ENCODE measurements at regions not wholly inside any gene's neighbourhood (a gene's known extent, or its start where the extent isn't known, plus 50 kb on each side); places are given as distances from the start of the nearest gene placed in this dataset.

DNA sequence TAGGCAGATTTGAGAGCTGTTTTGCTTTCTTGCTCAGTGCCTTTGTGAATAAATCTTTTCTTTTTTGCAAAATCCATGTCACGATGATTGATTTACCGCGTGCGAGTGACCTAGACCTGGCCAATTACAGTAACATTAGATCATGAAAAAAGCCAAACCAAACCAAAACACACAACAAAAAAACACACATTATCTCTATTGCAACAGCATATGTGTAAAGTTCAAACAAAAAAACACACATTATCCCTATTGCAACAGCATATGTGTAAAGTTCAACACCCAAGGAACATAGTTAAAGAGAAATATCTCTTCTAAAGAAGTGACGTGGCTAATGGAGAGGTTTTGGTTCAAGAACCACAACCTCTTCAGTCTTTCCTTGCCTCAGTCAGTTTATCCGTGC is 342.6 kb upstream of the NRG3 start:
- no peak for TF ChIP-seq POLR2A (IDR thresholded peaks at IDR 0.05)
- TF ChIP-seq, protein P1, sequence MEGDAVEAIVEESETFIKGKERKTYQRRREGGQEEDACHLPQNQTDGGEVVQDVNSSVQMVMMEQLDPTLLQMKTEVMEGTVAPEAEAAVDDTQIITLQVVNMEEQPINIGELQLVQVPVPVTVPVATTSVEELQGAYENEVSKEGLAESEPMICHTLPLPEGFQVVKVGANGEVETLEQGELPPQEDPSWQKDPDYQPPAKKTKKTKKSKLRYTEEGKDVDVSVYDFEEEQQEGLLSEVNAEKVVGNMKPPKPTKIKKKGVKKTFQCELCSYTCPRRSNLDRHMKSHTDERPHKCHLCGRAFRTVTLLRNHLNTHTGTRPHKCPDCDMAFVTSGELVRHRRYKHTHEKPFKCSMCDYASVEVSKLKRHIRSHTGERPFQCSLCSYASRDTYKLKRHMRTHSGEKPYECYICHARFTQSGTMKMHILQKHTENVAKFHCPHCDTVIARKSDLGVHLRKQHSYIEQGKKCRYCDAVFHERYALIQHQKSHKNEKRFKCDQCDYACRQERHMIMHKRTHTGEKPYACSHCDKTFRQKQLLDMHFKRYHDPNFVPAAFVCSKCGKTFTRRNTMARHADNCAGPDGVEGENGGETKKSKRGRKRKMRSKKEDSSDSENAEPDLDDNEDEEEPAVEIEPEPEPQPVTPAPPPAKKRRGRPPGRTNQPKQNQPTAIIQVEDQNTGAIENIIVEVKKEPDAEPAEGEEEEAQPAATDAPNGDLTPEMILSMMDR (IDR thresholded peaks at IDR 0.05), result no peak
